Activated T-helper 1 cell treated with anti-CD3 and anti-CD28 coated beads, Interleukin-2, amount 50 U/mL, for 16 hours (primary cell): ENCODE measurements at regions not wholly inside any gene's neighbourhood (a gene's known extent, or its start where the extent isn't known, plus 50 kb on each side); places are given as distances from the start of the nearest gene placed in this dataset.

Experiments
- DNase-seq, 2 donors: peaks; one replicate each; pipeline ENCODE4 v3.0.0-alpha.2; 2020; ENCODE audit warnings: low read depth in 1 of 2, low spot score in 1 of 2

DNA sequence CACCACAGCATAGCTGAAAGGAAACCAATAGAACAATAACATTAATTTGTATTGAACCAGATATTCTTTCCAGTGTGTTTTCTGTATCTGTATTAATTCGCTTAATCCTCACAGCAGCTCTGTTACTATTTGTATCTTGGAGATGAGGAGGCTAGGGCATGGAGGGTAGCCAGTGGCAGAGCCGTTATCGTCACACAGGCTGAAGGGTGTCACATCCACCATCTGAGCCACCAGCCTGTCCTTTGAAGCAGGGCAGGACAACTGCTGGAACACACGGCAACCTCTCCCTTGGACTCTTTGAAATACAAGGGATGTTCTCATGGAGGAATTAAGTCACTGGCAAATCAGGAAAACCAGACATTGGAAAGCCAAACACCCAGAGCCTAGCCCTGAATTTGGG is 628.0 kb upstream of the CDH4 start:
- no peak for DNase-seq

DNA sequence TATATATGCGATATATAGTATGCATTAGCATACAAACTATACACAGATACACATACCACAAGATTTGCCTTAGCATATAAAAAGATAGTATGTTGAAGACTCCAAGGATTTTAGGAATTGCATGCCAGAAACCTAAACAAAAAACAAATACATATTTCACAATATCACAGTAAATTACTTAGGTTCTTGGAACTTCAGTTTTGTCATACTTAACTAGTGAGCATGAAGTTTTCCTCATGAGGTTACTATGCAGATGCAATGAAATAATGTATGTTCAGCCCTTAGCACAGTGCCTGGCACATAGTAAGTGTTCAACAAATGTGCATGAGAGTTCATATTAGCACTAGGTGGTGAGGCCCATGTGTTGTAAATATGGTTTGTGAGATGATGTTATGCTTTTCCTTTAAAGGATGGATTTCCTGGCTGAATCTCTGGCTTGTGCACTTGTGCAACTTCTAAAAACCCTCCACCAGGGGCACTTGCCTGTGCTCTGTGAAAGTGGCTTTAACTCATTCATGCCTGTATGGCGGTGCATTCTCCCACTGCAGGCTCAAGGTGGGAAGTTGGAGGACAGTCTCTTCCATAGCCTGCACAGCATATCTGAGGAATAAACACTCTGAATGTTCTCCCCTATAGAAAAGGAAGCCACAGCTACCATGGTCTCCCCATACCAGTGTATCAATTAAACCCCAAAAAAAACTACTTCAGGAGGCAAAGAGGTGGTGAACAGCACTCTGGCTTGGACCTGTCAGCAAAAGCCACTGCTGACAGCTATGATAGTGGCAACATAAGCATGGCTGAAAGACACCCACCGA is 624.1 kb upstream of the CDH4 start:
- no peak for DNase-seq

DNA sequence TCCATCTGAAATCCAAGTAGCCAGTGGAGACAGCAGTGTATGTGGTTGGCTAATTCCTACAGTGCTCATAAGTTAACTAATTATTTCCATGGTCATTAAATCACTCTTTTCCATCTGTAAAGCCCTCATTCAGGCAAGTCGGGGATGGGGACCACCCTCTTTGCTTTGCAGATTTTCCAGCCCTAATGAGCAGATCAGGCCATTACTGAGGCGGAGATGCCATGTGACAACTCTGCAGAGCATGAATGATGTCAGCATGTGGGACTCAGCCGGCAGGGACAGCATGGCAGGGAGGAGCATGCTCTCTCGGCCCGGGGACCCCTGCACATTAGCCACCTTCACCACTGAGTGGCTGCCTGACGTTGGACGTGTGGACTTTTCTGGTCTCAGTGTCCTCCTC is 623.3 kb upstream of the CDH4 start:
- no peak for DNase-seq

DNA sequence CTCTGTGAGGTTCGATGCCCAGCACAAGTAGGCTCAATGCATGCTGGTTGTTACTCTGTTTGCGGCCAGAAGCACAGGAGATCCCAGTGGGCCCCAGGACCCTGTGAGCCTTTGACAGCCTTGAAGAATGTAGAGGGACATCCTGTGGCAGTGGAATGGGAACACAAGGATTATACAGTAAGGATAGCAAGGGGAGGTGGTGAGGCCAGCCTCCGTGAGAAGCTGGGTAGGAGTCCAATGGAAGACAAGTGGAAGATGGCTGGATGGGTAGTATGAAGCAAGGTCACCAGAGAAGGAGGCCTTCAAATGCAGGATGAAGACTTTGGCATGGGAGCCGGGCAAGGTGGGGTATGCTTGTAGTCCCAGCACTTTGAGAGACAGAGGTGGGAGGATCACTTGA is 622.9 kb upstream of the CDH4 start:
- no peak for DNase-seq

DNA sequence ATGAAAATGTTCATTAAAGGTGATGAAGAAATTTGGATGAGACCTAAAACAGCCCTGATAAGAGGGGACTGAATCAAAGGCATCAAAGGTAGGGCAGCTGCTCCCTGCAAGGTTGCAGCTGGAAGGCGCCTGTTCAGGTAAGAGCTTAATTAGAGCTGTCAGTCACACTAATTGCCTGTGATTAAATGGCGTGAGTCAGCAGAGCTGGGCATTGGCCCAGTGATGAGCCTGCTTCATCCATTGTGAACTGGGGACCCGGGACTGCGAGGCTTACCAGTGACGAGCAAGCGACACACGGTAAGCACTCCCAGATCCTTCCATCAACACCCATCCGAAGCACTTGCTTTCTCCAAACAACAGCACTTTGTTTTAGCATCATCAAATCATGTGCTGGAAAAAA is 621.5 kb upstream of the CDH4 start:
- DNase-seq: no peak

DNA sequence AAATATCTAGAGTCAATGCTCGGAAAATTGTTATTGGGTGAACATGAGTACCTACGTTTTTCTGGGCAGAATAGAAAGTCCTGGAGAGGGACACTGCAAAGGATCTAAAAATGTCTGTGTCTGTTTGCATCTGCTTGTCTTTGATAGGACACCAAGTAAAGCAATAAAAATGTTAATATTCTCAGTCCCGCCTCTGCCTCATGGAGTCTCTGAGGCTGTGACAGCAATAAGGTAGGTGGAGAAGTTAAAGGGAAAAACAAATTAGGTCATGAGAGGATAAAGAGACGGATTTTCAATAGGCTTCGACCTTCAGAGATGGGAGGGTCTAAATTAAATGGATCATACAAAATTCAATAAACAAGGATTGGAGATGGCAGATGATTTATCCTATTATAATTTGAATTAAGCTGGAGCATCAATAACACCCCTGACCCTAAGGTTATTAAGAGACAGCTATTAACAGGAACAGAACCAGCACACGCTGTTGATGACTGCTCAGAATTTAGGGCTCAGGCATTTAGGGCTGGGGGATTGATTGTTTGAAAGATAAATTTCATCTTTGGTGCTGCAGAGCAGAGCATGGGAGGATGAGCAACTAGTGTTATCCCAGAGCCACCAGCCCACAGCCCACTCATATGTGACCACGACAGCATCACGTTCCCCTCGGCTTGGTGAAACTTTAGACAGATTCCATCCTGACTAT is 620.3 kb upstream of the CDH4 start:
- no peak for DNase-seq

DNA sequence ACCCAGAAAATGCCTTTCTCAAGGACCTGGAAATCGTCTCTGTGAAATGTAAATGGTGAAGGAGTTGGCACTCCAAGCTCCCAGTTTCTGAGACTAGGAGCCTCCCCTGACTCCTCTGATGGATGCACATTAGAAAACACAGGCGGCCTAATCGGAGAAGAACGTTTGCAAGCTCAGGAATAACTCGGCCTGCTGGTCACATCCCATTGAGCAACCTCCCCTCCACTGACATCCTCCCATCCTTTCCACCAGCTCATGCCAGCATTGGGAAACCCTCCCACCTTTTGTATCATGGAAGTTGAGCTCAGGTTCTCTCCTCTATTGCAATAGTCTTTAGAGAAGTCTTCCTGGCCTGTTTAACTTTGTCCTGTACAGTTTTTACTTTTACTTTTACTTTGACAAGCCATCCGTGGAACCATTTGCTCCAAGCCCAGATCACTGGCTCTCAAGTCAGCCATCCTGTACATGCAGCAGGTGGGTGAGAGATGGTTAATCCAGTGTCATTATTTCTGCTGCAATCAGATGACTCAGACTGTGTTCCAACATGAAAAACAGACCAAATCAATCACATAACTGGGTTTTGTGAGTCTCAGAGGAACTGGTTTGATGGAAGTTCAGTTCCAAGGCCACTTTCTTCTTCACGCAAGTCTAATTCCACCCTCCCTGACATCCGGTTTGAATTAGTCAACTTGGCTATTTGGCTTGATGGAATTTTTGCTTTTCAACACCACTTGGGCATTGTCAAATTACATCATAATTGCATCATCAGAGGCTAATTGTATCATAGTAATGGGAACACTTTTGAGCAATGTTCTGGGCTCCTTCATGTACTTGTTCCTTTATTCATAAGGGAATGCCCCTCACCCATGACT is 619.4 kb upstream of the CDH4 start:
- DNase-seq: no peak

DNA sequence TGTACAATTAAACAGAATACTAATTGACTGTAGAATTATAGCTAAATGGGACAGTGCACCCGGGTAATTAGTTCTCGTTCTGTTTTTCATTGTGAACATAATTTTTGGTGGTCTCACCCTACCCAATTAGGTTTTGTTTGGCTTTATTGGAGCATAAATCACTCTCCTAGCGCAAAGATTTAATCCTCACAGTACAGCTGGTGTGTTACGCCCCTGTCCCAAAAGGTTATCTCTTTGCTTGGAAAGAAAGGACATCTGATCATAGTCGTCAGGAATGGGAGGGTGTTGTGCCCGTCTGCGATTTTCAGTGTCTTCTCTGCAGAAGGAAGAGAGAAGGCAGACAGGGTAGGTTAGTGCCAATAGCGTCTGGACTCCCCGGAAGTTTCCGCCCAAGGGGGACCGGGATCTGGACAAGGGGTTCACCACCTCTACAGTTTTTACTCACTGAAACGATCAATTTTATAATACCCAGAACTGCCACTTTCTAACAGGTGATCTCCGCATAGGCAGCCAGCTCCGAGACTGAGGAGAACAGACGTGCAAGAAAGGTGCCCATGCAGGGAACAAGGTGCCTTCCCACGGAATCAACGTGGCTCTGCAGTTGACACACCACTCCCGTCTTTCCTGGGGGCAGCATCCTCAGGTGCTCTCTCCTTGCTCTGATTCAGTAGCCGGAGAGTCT is 617.4 kb upstream of the CDH4 start:
- no peak for DNase-seq

DNA sequence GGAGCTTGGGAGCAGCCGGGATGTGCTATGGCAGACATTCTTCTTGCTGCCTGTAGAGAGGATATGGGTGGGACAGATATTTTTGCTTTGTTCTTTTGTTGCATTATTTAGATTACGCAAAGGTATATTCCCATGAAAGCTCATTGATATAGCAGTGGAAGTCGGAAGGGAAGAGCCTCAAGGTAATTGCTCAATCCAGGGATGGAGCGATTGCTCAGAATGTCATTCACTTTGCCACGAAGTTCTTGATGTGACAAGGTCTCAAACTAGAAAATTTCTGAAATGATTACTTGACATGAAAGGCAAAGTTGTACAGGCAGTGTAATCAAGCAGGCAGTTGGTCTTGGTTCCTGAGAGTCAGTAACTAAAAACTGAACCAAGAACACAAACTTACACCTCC is 615.6 kb upstream of the CDH4 start:
- DNase-seq: no peak

DNA sequence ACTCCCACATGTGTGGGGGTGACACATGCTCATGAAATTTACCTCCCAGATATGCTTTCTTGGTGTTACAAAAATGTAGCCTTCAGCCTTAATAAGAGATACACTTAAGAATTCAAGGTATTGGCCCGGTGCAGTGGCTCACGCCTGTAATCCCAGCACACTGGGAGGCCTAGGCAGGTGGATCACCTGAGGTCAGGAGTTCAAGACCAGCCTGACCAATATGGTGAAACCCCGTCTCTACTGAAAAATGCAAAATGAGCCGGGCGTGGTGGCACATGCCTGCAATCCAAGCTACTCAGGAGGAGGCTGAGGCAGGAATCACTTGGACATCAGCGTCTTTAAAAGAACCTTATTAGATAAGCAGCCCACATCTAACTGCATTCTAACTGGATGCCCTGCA is 614.3 kb upstream of the CDH4 start:
- DNase-seq: no peak

DNA sequence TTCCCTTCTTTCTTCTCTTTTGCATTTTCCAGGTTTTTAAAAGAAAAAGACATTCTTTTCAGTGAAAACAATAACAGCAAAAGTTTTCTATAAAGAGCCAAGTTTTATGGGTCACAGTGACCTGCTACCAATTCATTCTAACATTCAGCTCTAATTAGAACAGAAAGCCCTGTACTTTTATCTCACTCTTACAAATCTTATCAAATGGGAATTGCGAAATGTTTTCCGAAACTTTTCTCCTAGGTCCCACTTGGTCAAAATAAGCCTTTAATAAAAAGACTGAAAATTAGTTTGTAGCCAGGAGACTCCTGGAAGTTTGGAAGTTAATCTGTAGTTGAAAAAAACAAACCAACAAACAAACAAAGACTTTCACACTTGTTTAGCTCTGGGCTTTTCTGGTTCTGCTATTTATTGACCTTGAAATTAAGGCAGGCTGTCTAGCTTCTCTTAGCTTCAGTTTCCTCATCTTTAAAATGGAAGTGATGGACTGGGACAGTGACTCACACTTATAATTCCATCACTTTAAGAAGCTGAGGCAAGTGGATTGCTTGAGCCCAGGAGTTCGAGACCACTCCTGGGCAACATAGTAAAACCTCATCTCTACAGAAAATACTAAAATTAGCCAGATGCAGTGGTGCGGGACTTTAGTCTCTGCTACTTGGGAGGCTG is 613.5 kb upstream of the CDH4 start:
- no peak for DNase-seq

DNA sequence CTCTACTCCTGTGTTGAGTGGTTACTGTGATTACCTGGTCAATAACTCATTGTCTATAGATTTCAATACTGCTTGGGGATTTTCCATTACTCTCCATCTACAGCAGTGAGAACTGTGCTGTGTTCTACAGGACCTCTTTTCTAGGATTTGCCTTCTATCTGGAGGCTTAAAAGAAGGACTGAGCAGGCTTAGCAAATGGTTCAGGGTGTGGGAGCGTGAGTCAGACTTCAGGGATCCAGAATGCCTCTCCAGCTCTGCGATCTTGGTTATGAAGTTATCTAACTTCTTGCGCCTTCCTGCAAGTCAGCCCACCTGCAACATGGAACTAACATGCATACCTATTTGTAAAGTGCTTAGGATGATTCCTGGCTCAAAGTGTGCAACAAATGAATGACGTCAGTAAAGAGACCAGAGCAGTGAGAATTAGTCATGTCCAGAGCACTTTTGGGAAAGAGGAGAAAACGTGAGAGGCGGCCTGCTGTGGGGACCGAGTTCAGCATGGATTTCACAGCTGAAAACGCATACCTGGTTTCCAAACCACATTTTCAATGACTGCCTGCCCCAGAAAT is 610.1 kb upstream of the CDH4 start:
- no peak for DNase-seq

DNA sequence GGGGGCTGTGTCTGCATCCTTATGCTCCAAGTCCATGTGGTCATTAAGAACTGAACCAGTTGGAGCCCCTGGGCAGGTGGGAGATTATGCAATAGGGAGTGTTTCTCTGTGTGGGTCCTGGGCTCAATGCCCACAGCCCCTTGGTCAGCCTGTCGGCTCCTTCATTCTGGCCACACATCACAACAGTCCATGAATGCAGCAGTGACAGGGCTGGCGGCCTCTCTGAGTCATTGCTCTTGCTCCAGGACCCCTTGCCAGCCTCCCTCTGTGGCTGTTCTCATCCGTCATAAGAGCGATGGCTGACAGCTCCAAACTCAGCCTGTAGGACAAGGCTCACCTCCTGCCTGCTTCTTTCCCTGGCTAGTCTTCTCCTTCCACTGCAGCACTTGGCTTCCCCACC is 609.5 kb upstream of the CDH4 start:
- no peak for DNase-seq

DNA sequence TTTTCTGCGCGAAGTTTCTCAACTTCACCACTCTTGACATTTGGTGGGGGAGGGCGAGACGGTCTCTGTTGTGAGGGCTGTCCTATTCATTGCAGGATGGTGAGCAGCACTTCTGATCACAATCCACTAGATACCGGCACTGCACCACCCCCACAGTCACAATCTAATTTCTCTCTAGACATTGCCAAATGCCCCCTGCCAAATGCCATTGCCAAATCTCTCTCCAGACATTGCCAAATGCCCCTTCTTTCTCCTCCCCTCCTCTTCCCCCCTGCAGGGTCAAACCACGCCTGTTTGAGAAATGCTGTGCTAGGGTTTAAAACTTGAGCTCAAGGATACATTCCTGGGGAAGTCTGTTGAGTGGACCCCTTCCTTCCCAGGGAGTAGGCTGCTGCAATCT is 603.5 kb upstream of the CDH4 start:
- DNase-seq: no peak

DNA sequence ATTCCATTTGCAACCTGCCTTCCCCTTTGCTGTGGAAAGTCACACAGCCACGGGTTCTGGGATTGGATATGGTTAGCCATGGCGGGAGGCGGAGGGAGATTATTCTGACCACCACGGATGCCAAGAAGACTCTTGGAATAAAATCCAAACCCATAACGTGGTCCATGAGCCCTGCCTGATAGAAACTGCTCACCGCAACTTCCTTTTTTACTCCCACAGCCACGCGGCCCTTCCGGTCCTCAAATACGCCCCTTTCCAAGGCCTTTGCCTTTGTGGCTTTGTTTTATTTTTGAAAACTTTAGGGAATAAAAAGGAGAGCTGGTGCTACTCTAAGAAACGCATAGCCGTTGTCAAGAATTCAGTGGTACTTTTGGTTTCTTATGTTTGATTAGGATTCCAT is 602.5 kb upstream of the CDH4 start:
- DNase-seq: no peak

DNA sequence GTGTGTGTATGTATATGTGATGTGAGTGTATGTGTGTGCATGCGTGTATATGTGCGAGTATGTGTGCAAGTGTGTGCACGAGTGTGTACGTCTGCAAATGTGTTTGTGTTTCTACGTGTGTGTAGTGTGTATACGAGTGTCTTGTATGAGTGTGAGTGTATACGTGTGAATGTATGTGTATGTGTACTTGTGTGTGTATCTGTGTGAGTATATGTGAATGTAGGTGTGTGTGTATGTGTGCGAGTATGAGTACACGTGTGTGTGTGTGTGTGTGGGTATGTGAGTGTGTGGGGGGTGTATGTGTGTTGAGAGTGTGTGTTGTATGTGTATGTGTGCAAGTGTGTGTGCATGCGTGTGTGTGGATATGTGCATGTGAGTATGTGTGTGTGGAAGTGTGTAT is 602.0 kb upstream of the CDH4 start:
- DNase-seq: no peak

DNA sequence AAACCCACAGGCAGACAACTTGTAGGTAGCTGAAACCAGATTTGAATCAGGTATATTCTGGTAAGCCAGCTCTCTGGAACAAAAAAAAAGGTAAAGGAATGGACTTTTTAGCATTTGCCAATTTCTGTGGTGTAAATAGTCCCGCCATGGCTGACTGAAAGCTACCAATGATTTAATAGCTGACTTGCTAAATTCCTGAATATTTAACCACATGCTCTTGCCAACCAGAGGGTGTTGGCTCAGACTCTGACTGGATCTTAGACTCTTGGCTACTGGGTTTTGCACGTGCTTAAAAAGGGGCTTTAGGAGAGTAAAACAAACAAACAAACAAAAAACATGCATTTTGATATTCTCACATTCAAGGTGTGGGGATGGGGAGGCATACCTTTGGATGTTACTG is 600.0 kb upstream of the CDH4 start:
- no peak for DNase-seq

DNA sequence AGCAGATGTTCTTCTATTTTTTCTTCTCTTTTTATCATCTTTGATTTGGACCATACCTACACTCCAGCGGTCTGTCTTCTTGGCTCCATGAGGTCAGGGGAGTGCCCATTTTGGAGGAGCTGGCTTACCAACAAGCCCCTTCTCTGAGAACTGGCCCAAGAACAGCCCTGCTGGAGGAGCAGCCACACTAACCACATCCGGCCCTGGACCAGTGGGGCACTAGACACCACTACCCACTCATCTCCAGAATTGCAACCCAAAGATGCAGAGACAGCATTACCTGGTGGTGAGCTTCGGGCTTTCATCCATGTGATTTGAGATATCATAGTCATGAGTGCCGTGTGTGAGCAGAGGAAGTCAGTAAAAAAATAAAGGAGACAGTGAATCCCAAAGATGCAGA is 599.4 kb upstream of the CDH4 start:
- no peak for DNase-seq

DNA sequence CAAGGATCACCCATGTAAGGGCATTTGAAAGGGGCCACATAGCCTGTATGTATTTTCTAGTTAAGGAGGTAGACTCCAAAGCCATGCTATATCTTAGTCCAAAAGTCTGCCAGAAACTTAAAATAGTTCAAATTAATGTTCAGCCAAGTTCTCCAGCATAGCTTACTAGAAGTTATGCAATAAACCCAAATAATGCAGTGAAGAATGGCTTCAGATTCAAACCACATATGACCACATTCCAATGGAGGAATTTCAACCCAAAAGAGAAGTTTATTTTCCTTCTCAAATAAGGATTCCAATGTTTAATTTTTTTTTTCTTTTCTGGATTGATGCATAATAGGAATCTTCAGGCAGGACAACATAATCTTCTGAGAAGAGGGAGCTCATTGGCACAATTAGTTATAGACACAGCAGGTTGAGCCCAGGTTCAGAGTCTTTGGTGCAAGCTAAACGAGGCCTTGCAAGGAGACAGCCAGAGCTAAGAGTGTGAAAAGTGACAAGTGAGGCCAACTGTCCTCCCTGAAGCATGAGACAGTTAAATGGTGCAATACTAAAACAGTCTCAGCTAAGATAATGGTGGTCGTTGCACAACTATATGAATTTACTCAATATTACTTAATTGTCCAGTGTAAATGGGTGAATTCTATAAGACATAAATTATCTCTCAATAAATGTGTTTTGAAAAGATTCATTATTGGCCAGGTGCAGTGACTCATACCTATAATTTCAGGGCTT is 598.8 kb upstream of the CDH4 start:
- DNase-seq: no peak

DNA sequence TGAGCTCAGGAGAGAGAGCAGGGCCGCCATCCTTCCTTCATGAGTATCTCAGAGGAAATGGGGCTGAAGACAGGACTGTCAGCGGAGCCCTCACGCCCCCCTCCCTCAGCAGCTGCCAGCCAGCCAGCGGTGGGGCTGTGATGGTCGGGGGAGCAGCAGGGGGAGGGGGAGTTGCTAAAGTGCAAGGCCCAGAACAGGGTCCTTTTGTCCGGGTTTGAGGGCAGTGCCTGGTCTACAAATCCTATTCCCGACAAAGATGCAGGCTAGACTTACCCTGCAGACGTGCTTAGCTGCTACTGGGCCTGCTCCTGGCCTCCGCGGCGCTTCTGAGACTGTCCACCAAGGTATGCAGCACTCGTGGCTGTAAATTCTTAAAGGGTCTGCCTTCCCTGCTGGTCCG is 593.4 kb upstream of the CDH4 start:
- DNase-seq: no peak
